H1 (cell line): ENCODE measurements at regions not wholly inside any gene's neighbourhood (a gene's known extent, or its start where the extent isn't known, plus 50 kb on each side); places are given as distances from the start of the nearest gene placed in this dataset.

Experiments used
- EZH2 ChIP-seq: fragments of 200-600 bp; sonication (generic); IDR thresholded peaks from 2 replicates; pipeline ENCODE4 v1.7.1; 2012; ENCODE audit warnings: low read depth, mild to moderate bottlenecking, moderate library complexity, low read length, inconsistent platforms; ENCODE audit not compliant: severe bottlenecking
- PHF8 ChIP-seq: fragments of 200-600 bp; sonication (generic); conservative IDR thresholded peaks from 2 replicates; pipeline ENCODE4 v1.7.1; 2012; ENCODE audit warnings: low read depth, mild to moderate bottlenecking, inconsistent platforms, low read length, moderate library complexity
- RBBP5 ChIP-seq: IDR thresholded peaks from 2 replicates; pipeline ENCODE4 v1.7.1; 2012; ENCODE audit warnings: low read depth, mild to moderate bottlenecking, inconsistent platforms, low read length, moderate library complexity, borderline replicate concordance
- SP1 ChIP-seq: IDR thresholded peaks from 2 replicates; pipeline ENCODE4 v1.6.1; 2011; ENCODE audit warnings: low read depth, low read length
- ZNF274 ChIP-seq: IDR thresholded peaks from 2 replicates; pipeline ENCODE4 v1.7.0; 2012; ENCODE audit warnings: low read length, borderline replicate concordance; ENCODE audit errors: extremely low read depth

GRCh38 chr11:26065944-26066343, 266.0 kb upstream of the ANO3 start (continued):
- TF ChIP-seq EZH2 (no peak), SP1 (no peak), RBBP5 (no peak), ZNF274 (no peak), PHF8 (no peak)
